ENCODE measurements at regions not wholly inside any gene's neighbourhood (a gene's known extent, or its start where the extent isn't known, plus 50 kb on each side); places are given as distances from the start of the nearest gene placed in this dataset.

DNA sequence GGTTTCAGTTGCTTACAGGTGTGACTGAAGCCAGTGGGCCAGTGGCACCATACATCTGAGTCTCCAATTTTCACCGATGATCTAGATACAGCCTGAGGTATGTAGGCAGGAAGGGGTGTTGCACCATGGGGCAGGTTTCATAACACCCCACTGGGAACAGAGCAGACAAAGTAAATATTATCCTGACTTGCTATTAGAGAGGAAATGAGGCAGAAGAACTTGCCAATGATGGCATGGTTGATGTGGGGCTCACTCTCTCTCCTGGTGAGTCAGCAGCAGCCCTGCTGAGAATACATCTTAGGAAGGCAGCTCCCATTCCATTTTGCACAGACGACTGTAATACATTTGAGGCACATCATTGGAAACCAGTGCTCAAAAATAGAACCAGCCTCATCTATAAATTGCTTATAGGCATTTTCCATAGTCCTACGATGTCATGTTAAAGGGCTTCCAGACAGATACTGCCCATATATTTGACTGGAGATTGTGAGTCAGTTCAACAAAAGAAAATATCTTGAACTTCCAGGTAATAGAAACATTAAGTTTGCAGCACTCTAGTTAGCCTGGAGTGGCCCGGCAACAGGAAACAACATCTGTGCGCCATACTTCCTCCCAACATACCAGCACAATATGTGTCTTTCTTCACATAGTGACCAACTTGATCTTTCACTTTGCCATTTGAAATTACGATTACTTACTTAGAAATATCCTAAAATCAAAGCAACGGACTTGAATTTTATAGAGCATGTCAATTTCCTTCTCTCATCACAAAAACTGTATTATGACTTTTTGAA is 175.5 kb downstream of the NECTIN3 start:
- WGBS: 82% methylated on average over 7 of the region's 7 CpGs
- Histone ChIP-seq H3K4me3 (ENCODE audit: low read depth in 1 of 3, low read length in 3 of 3) (no peak overlapping the region), H3K4me1 (ENCODE audit: control insufficient read depth in 4 of 4, insufficient read depth in 4 of 4, low read length in 3 of 4) (no peaks in the 10 kb centered on the region), H3K27me3 (ENCODE audit: control insufficient read depth in 4 of 4, insufficient read depth in 4 of 4, low read length in 3 of 4) (no peaks in the 10 kb centered on the region), H3K9me3 (ENCODE audit: control insufficient read depth in 4 of 4, low read length in 3 of 4) (peaks cover 0 to 4% (median 2%) of the 10 kb centered on the region in 4 donors), H3K36me3 (ENCODE audit: control insufficient read depth in 4 of 4, insufficient read depth in 3 of 4, low read depth in 1 of 4, low read length in 3 of 4) (no peaks in the 10 kb centered on the region), H3K27ac (ENCODE audit: low read depth in 1 of 2, low read length in 2 of 2) (no peak overlapping the region), H3K9ac (ENCODE audit: low read depth in 1 of 2, low read length in 2 of 2) (no peak overlapping the region)
- TF ChIP-seq JUND (IDR thresholded peaks at IDR 0.05): no peak
- TF ChIP-seq SP1 (IDR thresholded peaks at IDR 0.05): no peak
- TF ChIP-seq, protein P1, sequence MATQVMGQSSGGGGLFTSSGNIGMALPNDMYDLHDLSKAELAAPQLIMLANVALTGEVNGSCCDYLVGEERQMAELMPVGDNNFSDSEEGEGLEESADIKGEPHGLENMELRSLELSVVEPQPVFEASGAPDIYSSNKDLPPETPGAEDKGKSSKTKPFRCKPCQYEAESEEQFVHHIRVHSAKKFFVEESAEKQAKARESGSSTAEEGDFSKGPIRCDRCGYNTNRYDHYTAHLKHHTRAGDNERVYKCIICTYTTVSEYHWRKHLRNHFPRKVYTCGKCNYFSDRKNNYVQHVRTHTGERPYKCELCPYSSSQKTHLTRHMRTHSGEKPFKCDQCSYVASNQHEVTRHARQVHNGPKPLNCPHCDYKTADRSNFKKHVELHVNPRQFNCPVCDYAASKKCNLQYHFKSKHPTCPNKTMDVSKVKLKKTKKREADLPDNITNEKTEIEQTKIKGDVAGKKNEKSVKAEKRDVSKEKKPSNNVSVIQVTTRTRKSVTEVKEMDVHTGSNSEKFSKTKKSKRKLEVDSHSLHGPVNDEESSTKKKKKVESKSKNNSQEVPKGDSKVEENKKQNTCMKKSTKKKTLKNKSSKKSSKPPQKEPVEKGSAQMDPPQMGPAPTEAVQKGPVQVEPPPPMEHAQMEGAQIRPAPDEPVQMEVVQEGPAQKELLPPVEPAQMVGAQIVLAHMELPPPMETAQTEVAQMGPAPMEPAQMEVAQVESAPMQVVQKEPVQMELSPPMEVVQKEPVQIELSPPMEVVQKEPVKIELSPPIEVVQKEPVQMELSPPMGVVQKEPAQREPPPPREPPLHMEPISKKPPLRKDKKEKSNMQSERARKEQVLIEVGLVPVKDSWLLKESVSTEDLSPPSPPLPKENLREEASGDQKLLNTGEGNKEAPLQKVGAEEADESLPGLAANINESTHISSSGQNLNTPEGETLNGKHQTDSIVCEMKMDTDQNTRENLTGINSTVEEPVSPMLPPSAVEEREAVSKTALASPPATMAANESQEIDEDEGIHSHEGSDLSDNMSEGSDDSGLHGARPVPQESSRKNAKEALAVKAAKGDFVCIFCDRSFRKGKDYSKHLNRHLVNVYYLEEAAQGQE (IDR thresholded peaks at IDR 0.05): no peak
- no peak for TF ChIP-seq ATF3 (IDR thresholded peaks at IDR 0.05)
- DNase-seq (ENCODE audit: low spot score): no peak

DNA sequence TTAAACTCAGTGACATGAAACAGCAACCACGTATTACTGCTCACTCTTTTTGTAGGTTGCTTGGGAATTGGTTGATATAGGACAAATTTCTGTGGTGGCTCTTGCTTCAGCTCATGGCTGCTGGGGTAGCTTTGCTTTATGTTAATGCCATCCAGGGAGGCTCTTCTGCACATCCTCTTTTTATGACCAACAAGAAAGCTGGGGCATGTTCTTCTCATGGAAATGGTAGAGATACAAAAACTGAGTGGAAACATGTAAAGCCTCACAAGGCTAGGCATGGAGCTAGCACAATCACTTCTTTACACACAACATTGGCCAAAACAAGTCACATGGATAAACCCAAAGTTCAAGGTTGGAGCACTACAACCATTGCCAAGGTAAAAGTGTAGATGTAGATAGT is 176.8 kb downstream of the NECTIN3 start:
- H3K4me1 ChIP-seq (ENCODE audit: control insufficient read depth in 4 of 4, insufficient read depth in 4 of 4, low read length in 3 of 4): no peaks in the 10 kb centered on the region
- peaks cover 0 to under 1% (median under 1%) of the 10 kb centered on the region in 4 donors for H3K9me3 ChIP-seq (ENCODE audit: control insufficient read depth in 4 of 4, low read length in 3 of 4)
- no peaks in the 10 kb centered on the region for H3K27me3 ChIP-seq (ENCODE audit: control insufficient read depth in 4 of 4, insufficient read depth in 4 of 4, low read length in 3 of 4)
- TF ChIP-seq YY1 (IDR thresholded peaks at IDR 0.05) (no peak), TAF1 (conservative IDR thresholded peaks at IDR 0.05) (no peak), MAX (IDR thresholded peaks at IDR 0.05) (no peak), ZBTB33 (IDR thresholded peaks at IDR 0.05) (no peak), SP1 (IDR thresholded peaks at IDR 0.05) (no peak), HNF4G (IDR thresholded peaks at IDR 0.05) (no peak), FOXA2 (IDR thresholded peaks at IDR 0.05) (no peak), GABPA (IDR thresholded peaks at IDR 0.05 in 1 of 2, conservative IDR thresholded peaks at IDR 0.05 in 1 of 2) (no peak), ATF3 (IDR thresholded peaks at IDR 0.05) (no peak)
- TF ChIP-seq, protein P2, sequence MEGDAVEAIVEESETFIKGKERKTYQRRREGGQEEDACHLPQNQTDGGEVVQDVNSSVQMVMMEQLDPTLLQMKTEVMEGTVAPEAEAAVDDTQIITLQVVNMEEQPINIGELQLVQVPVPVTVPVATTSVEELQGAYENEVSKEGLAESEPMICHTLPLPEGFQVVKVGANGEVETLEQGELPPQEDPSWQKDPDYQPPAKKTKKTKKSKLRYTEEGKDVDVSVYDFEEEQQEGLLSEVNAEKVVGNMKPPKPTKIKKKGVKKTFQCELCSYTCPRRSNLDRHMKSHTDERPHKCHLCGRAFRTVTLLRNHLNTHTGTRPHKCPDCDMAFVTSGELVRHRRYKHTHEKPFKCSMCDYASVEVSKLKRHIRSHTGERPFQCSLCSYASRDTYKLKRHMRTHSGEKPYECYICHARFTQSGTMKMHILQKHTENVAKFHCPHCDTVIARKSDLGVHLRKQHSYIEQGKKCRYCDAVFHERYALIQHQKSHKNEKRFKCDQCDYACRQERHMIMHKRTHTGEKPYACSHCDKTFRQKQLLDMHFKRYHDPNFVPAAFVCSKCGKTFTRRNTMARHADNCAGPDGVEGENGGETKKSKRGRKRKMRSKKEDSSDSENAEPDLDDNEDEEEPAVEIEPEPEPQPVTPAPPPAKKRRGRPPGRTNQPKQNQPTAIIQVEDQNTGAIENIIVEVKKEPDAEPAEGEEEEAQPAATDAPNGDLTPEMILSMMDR (IDR thresholded peaks at IDR 0.05; ENCODE audit: low read depth, low read length, missing input control): no peak
- H3K27ac ChIP-seq (ENCODE audit: low read depth in 1 of 2, low read length in 2 of 2): no peak overlapping the region
- H3K4me3 ChIP-seq (ENCODE audit: low read depth in 1 of 3, low read length in 3 of 3): no peak overlapping the region
- H3K9ac ChIP-seq (ENCODE audit: low read depth in 1 of 2, low read length in 2 of 2): no peak overlapping the region
- WGBS: 95% methylated on average over 1 of the region's 1 CpG
- no peaks in the 10 kb centered on the region for H3K36me3 ChIP-seq (ENCODE audit: control insufficient read depth in 4 of 4, insufficient read depth in 3 of 4, low read depth in 1 of 4, low read length in 3 of 4)
- no peak for DNase-seq (ENCODE audit: low spot score)
